ENCODE measurements at regions not wholly inside any gene's neighbourhood (a gene's known extent, or its start where the extent isn't known, plus 50 kb on each side); places are given as distances from the start of the nearest gene placed in this dataset.

DNA sequence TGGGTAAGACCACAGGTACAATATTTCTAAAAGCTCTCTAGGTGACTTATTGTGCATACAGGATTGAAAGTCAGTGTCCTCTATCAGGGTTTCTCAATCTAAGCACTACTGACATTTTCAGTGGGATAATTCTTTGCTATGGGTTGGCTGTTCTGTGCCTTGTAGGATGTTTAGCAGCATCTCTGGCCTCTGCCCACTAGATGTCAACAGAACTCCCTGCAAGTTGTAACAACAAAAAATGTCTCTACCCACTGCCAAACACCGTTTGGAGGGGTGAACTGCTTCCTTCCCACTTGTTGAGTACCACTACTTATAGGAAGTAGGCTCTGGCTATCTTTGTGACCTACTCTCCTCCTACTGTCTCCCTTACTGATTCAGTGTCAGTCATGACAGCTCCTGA is 90.1 kb upstream of the ZRANB2 start:
- DNase-seq, result no peak

DNA sequence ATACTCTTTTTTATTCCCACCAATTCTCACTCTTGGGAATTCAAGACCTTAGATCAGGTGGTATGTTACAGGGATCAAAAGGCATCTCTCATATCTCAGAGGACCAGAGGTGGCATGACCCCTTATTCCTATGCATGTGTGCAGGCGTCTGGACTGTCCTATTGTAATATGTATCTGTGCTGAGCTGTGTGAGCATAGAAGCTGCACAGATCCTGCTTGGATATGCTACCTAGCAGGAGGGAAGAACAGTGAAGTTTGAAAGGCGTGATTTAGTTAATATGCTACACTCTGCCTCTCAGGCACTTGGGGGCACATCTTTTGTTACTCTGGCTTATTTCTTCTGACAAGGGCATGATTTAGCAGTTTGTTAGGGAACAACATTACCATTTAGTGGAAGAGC is 86.7 kb upstream of the ZRANB2 start:
- no peak for DNase-seq

DNA sequence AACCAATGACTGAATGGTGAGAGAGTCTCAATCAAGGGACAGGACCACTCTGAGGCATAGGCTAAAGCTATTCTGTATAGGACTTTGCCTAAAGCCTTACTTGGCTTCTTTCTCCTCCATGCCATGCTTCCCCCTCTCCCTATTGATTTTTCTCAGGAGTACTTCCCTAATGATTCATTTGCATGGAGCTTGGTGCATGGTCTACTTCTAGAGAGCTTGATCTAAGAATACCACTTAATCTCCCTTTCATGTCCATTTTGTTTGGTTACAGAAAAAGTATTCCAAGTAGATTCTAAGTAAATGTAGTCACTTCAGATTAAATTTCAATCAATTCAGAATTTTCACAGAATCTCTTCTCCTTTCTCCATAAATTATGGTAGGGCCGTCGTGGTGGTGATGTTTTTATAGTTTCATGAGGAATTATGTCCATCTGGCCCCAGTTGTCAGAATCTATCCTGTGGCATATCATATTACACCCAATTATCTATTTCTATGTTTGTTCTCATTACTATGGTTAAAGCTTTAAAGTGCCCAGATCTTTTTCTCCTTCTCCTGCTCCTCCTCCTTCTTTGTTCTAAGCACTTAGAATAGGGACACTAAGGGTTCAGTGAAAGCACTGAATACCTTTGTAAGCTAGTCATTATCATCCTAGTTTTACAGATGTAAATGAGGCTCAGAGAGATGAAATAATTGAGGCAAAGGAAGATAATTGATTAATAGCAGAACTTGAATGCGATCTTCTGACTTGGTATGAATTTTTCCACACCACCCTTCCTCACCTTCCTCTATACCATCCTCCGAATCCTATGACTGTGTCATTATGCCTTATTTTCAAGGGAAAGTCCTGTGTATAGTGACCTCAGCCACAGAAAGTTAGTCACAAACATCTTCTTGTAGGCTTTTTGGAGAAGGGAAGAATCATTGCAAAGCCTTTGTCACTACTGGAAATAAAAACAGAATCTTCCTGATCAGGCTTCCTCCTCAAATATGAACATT is 85.6 kb upstream of the ZRANB2 start:
- peak; percentile 18 to 69 (median 21) for DNase-seq

DNA sequence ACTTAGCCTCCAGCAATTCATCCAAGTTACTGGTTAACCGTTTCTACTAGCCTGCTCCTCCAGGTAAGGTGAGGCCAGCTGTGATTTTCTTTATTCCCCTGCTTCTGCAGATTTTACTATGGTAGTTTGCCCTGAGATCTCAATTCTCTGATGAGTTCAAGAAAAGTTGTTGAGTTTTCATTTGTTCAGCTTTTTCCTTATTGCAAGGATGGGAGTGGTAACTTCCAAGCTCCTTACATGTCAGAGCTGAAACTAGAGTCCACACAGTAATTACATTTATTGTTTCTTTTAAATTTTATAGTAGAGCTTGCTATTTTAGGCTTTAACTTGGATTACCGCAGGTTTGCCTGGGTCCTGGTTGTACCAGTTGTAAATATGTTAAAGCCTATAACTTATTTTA is 76.9 kb upstream of the ZRANB2 start:
- DNase-seq, result no peak

DNA sequence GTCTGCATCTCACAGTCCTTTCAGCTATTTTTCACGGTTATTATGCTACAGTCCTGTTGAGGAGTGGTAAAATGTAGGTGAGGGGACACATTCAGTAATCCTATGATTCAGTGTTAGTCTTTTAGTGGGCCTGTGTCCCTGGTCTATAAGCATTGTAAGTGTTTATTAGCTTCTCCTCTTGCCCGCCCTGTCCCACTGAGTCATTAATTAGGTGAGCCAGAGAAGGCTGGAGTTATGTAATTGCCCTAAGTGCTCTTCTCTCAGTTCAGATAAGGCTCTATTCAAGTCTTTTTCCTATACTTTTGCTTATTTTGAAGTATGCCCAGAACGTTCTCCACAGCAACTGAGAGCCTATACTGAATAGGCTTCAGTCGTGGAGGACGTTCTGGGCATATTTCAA is 76.3 kb upstream of the ZRANB2 start:
- DNase-seq, result peak in 1 of 3 experiments; percentile 34

DNA sequence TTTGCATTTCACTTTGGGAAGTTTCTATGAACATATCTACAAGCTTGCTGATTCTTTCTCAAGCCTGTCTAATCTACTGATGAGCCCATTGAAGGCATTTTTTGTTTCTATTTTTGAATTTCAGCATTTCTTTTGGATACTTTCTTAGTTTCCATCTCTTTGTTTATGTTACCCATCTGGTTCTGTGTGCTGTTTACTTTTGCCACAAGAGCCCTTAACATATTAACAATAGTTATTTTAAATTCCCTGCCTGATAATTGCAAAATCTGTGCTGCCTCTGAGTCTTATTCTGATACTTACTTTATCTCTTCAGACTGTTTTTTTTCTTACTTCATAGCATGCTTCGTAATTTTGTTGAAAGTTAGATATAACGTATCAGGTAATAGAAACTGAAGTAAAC is 75.8 kb upstream of the ZRANB2 start:
- no peak for DNase-seq

DNA sequence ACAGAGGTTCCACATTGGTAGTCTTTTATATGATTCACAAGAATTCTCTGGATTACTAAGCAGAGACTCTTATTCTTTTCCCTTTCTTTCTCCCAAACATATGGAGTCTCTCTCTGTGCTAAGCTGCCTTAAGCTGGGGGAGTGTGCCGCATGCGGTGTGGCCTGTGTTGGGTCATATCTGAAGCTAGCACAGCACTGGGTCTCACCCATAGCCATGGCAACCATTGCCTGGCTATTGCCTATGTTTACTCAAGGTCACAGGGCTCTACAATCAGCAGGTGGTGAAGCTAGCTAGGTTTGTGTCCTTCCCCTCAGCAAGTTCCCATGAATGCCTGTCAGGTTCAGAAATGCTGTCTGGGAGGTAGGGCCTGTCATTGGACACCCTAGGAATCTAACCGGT is 73.6 kb upstream of the ZRANB2 start:
- DNase-seq, result peak in 1 of 3 experiments; percentile 29

DNA sequence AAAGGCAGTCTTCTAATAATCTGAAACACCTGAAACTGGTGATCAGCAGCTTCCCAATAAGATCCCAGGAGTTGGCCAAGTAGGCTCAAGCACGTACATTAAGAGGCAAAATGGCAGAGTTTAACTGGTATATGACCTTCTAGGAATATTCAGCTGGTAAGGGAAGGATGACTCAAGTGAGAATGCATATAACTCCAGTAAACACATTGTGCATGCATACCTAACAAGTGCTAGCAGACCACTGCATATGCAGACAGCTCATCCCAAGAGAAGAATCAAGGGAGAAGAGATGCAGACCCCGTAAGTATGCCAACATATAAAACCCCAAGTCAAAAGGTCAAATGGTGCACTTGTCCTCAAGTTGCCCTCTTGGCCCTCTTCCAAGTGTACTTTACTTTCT is 73.0 kb upstream of the ZRANB2 start:
- no peak for DNase-seq

DNA sequence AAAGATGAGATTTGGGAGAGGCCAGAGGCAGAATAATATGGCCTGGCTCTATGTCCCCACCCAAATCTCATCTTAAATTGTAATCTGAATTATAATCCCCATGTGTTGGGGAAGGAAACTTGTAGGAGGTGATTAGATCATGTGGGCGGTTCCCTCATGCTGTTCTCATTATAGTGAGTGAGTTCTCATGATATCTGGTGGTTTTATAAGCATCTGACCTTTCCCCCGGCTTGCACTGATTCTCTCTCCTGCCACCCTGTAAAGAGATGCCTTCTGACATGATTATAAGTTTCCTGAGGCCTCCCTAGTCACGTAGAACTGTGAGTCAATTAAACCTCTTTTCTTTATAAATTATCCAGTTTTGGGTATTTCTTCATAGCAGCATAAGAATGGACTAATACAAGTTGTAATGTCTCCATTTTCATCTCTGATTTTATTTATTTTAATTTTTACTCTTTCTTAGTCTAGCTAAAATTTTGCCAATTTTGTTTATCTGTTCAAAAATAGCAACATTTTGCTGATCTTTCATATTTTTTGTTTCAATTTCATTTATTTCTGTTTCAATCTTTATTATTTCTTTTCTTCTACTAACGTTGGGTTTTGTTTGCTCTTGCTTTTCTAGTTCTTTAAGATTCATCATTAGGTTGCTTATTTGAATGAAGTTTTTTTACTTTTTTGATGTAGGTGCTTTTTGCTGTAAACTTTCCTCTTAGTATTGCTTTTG is 67.0 kb upstream of the ZRANB2 start:
- no peak for DNase-seq

DNA sequence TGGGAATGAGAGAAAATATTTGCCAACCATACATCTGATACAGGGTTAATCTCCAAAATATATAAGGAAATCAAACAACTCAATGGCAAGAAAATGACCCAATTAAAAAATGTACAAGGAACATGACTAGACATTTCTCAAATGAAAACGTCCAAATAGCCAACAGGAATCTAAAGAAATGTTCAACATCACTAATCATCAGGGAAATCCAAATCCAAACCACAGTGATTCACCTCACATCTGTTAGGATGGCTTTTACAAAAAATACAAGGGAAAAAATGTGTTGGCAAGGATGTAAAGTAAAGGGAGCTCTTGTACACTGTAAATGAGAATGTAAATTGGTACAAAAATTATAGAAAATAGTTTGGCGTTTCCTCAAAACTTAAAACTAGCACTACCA is 54.7 kb upstream of the ZRANB2 start:
- no peak for DNase-seq

Data from NCI-H1417 (cell line).